ENCODE measurements at regions not wholly inside any gene's neighbourhood (a gene's known extent, or its start where the extent isn't known, plus 50 kb on each side); places are given as distances from the start of the nearest gene placed in this dataset.

DNA sequence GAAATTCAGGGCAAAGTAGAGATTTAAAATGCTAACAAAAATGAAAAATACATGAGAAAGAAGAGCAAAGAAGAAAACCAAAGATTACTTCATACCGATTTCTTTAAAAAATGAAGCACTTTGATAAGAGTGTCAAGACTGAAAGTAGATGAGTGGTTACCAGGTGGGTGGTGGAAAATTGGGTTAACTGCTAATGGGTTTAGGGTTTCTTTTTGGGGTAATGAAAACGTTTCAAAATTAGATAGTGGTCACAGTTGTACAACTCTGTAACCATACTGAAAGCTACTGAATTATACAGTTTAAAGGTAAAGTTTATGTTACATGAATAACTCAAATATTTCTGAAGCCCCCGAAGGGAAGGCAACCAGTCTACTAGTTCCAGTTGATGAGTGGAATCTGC lies 179.4 kb downstream of the NDFIP2 start:
- Histone ChIP-seq H3K36me3 (no peaks in the 10 kb centered on the region), H3K9me3 (no peaks in the 10 kb centered on the region), H3K4me1 (peaks cover 0 to 9% (median 4%) of the 10 kb centered on the region in 3 donors), H3K27me3 (no peaks in the 10 kb centered on the region), H3K27ac (no peak overlapping the region), H3K4me3 (no peak overlapping the region)
- TF ChIP-seq EP300 (IDR thresholded peaks at IDR 0.05): no peak
- TF ChIP-seq CTCF (IDR thresholded peaks at IDR 0.05): no peak
- TF ChIP-seq POLR2AphosphoS5 (IDR thresholded peaks at IDR 0.05): no peak
- no peak for TF ChIP-seq POLR2A (IDR thresholded peaks at IDR 0.05)
- 75 to 78% methylated on average over 1 to 3 of the region's 3 CpGs for WGBS, 2 donors (ENCODE audit: low coverage in 1 of 2)
- ATAC-seq: no peak

DNA sequence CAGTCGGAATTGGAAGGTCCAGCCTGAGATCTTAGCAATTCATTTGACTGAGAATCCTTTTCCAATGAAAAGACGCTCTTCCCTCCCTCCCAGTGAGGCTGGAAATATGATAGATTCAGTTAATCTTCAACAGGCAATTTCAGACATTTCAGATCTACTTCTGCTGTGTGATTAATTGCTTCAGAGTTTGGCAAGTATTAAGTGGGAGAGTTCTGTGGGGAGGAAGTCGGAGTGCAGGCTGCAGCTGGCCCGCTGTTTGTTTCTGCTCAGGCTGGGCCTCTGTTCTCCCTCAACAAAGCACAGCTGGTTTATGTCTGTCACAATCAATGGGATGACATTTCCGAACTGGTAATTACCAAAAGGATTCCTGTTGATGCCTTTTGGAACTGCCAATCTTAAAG lies 178.2 kb downstream of the NDFIP2 start:
- ATAC-seq: peak; percentile 71
- no peak overlapping the region for H3K4me3 ChIP-seq
- peaks cover 0 to 9% (median 4%) of the 10 kb centered on the region in 3 donors for H3K4me1 ChIP-seq
- peak overlapping the region in 1 of 4 donors; percentile 2 for H3K27ac ChIP-seq
- no peaks in the 10 kb centered on the region for H3K9me3 ChIP-seq
- TF ChIP-seq POLR2A (IDR thresholded peaks at IDR 0.05): no peak
- TF ChIP-seq CTCF (IDR thresholded peaks at IDR 0.05): no peak
- no peak for TF ChIP-seq EP300 (IDR thresholded peaks at IDR 0.05)
- TF ChIP-seq POLR2AphosphoS5 (IDR thresholded peaks at IDR 0.05): no peak
- no peaks in the 10 kb centered on the region for H3K36me3 ChIP-seq
- 5 to 23% methylated on average over 3 to 4 of the region's 5 CpGs for WGBS, 2 donors (ENCODE audit: low coverage in 1 of 2)
- H3K27me3 ChIP-seq: no peaks in the 10 kb centered on the region

- Histone ChIP-seq H3K27me3 (no peaks in the 10 kb centered on the region), H3K9me3 (no peaks in the 10 kb centered on the region), H3K27ac (peak overlapping the region in 2 of 4 donors; percentile 2 to 43), H3K4me1 (peaks cover 0 to 9% (median 4%) of the 10 kb centered on the region in 3 donors), H3K4me3 (no peak overlapping the region), H3K36me3 (no peaks in the 10 kb centered on the region)
- WGBS, 2 donors (ENCODE audit: low coverage in 1 of 2): 58 to 60% methylated on average over 1 of the region's 3 CpGs
- no peak for ATAC-seq
- TF ChIP-seq POLR2AphosphoS5 (IDR thresholded peaks at IDR 0.05) (no peak), EP300 (IDR thresholded peaks at IDR 0.05) (no peak), CTCF (IDR thresholded peaks at IDR 0.05) (no peak), POLR2A (IDR thresholded peaks at IDR 0.05) (no peak)
These were observed 177.5 kb downstream of the NDFIP2 start for GRCh38 chr13:79658333-79658975.

DNA sequence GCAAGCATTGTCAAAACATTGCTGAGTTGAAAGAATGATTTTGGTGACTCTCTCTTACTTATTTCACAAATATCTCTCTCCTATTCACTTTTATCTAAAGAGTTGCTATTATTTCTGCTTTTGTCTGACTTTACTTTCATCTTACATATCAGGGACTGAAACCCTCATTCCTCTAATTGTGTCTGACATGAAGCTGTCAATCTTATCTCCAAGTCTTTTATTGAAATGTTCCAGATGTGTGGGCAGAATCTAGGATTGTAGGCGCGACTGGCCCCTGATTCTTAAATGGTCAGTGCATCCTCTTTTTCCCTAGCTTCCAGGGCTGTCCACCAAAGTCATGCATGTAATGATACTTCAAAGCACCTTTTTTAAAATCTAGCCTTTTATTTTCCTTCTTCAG lies 174.6 kb downstream of the NDFIP2 start:
- H3K4me1 ChIP-seq: peaks cover 0 to 9% (median 4%) of the 10 kb centered on the region in 3 donors
- H3K27ac ChIP-seq: no peak overlapping the region
- H3K9me3 ChIP-seq: no peaks in the 10 kb centered on the region
- H3K36me3 ChIP-seq: no peaks in the 10 kb centered on the region
- H3K27me3 ChIP-seq: no peaks in the 10 kb centered on the region
- no peak for ATAC-seq
- 81 to 100% methylated on average over 2 of the region's 2 CpGs for WGBS, 2 donors (ENCODE audit: low coverage in 1 of 2)
- H3K4me3 ChIP-seq: no peak overlapping the region
- TF ChIP-seq EP300 (IDR thresholded peaks at IDR 0.05) (no peak), POLR2A (IDR thresholded peaks at IDR 0.05) (no peak), CTCF (IDR thresholded peaks at IDR 0.05) (no peak), POLR2AphosphoS5 (IDR thresholded peaks at IDR 0.05) (no peak)

DNA sequence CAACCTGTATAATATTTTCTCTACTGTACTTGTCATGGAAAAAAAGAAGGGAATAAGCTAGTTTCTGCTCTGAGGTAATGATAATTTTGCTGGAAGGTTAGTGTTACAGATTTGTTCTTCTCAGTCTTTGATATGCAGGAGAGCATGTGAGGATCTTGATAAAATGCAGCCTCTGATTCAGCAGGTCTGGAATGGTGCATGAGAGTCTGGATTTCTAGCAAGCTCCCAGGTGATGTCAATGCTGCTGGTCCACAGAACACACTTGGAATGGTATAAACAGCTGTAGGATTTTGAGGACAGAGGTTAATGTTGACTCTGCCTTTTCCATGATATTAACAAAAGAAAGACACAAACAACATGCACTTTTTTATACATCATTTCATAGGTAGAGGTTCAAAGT lies 173.6 kb downstream of the NDFIP2 start:
- TF ChIP-seq EP300 (IDR thresholded peaks at IDR 0.05) (no peak), POLR2A (IDR thresholded peaks at IDR 0.05) (no peak), POLR2AphosphoS5 (IDR thresholded peaks at IDR 0.05) (no peak), CTCF (IDR thresholded peaks at IDR 0.05) (no peak)
- Histone ChIP-seq H3K4me3 (no peak overlapping the region), H3K9me3 (no peaks in the 10 kb centered on the region), H3K4me1 (peaks cover 0 to 9% (median 4%) of the 10 kb centered on the region in 3 donors), H3K27me3 (no peaks in the 10 kb centered on the region), H3K36me3 (no peaks in the 10 kb centered on the region), H3K27ac (no peak overlapping the region)
- no peak for ATAC-seq

Data from gastroesophageal sphincter (tissue), 4 donors.